SK-N-MC (cell line): ENCODE measurements at regions not wholly inside any gene's neighbourhood (a gene's known extent, or its start where the extent isn't known, plus 50 kb on each side); places are given as distances from the start of the nearest gene placed in this dataset.
A peak's percentile ranks its signal among the peaks of the same experiment; 100 is the strongest.

Experiments used
- DNase-seq: peaks from one replicate; pipeline ENCODE4 v3.0.0-alpha.2; 2011; ENCODE audit warnings: low read depth, low spot score
- H3K27ac ChIP-seq: fragments of 200-600 bp; sonication (generic); 2 replicates; pipeline ENCODE4 v1.5.1; 2016; ENCODE audit warnings: mixed run types
- H3K36me3 ChIP-seq: fragments of 200-600 bp; sonication (generic); 2 replicates; pipeline ENCODE4 v1.6.1; 2017; ENCODE audit warnings: antibody characterized with exemption, low read length, mixed read lengths; ENCODE audit not compliant: insufficient read depth
- H3K4me3 ChIP-seq: fragments of 200-600 bp; sonication (generic); 2 replicates; pipeline ENCODE4 v1.5.1; 2016
- H3K9ac ChIP-seq: fragments of 200-600 bp; sonication (generic); 2 replicates; pipeline ENCODE4 v1.8.0; 2017; ENCODE audit warnings: mixed run types, mixed read lengths; ENCODE audit not compliant: insufficient read length
- H3K9me3 ChIP-seq: fragments of 200-600 bp; sonication (generic); 2 replicates; pipeline ENCODE4 v1.6.1; 2017; ENCODE audit warnings: low read depth, mild to moderate bottlenecking, antibody characterized with exemption, low read length, moderate library complexity, mixed read lengths
- EZH2 ChIP-seq: fragments of 200-600 bp; sonication (generic); IDR thresholded peaks from one replicate; pipeline ENCODE4 v1.6.1; 2017; ENCODE audit warnings: antibody characterized with exemption
- FOXP2 ChIP-seq: optimal IDR thresholded peaks from 2 replicates; pipeline ENCODE3; 2011; ENCODE audit warnings: mild to moderate bottlenecking, moderate library complexity; ENCODE audit not compliant: insufficient read depth; ENCODE audit errors: extremely low read length, control extremely low read depth
- POLR2AphosphoS5 ChIP-seq: IDR thresholded peaks from 2 replicates; pipeline ENCODE4 v1.6.1; 2012; ENCODE audit warnings: mild to moderate bottlenecking, low read depth, low read length, borderline replicate concordance

- no peaks in the 10 kb centered on the region for H3K36me3 ChIP-seq
- H3K27ac ChIP-seq = no peak overlapping the region; the same call in 1 of the 2 replicates
- peak; percentile 90 for DNase-seq
- no peak overlapping the region for H3K9ac ChIP-seq
- H3K9me3 ChIP-seq = no peaks in the 10 kb centered on the region
- H3K4me3 ChIP-seq = no peak overlapping the region
- TF ChIP-seq POLR2AphosphoS5 = no peak
- TF ChIP-seq FOXP2 = no peak
- TF ChIP-seq EZH2 = no peak
Measured at GRCh38 chr7:116138202-116138801, 72.0 kb upstream of the TES start.

GRCh38 chr7:116139007-116139406 is 71.3 kb upstream of the TES start:
- Histone ChIP-seq H3K27ac (no peak overlapping the region; the same call in 1 of the 2 replicates), H3K36me3 (no peaks in the 10 kb centered on the region), H3K4me3 (no peak overlapping the region), H3K9ac (peak overlapping the region; percentile 56), H3K9me3 (no peaks in the 10 kb centered on the region)
- DNase-seq = no peak
- no peak for TF ChIP-seq EZH2
- TF ChIP-seq POLR2AphosphoS5 = no peak
- no peak for TF ChIP-seq FOXP2

- Histone ChIP-seq H3K27ac (no peak overlapping the region), H3K9ac (no peak overlapping the region), H3K9me3 (no peaks in the 10 kb centered on the region), H3K4me3 (no peak overlapping the region), H3K36me3 (no peaks in the 10 kb centered on the region)
- TF ChIP-seq FOXP2 (no peak), POLR2AphosphoS5 (no peak), EZH2 (no peak)
- no peak for DNase-seq
Measured at GRCh38 chr7:116139807-116140206, 70.5 kb upstream of the TES start.

- no peak for DNase-seq
- H3K36me3 ChIP-seq = no peaks in the 10 kb centered on the region
- TF ChIP-seq FOXP2 (no peak), POLR2AphosphoS5 (no peak), EZH2 (no peak)
- H3K9me3 ChIP-seq = no peaks in the 10 kb centered on the region
- H3K27ac ChIP-seq = no peak overlapping the region
- H3K9ac ChIP-seq = no peak overlapping the region
- H3K4me3 ChIP-seq = no peak overlapping the region
Measured at GRCh38 chr7:116142374-116142773, 68.0 kb upstream of the TES start.

GRCh38 chr7:116142850-116143249 is 67.5 kb upstream of the TES start:
- H3K36me3 ChIP-seq = no peaks in the 10 kb centered on the region
- H3K9me3 ChIP-seq = no peaks in the 10 kb centered on the region
- no peak for DNase-seq
- no peak overlapping the region for H3K4me3 ChIP-seq
- H3K9ac ChIP-seq = no peak overlapping the region
- no peak for TF ChIP-seq FOXP2
- no peak overlapping the region for H3K27ac ChIP-seq

- DNase-seq = no peak
- no peak overlapping the region for H3K4me3 ChIP-seq
- no peak overlapping the region for H3K9ac ChIP-seq
- no peaks in the 10 kb centered on the region for H3K9me3 ChIP-seq
- no peak for TF ChIP-seq POLR2AphosphoS5
- TF ChIP-seq EZH2 = no peak
- no peak for TF ChIP-seq FOXP2
- H3K27ac ChIP-seq = no peak overlapping the region
- no peaks in the 10 kb centered on the region for H3K36me3 ChIP-seq
Measured at GRCh38 chr7:116145245-116145852, 65.0 kb upstream of the TES start.

GRCh38 chr7:116148108-116148507 is 62.2 kb upstream of the TES start:
- DNase-seq = no peak
- Histone ChIP-seq H3K9me3 (no peaks in the 10 kb centered on the region), H3K27ac (no peak overlapping the region), H3K36me3 (no peaks in the 10 kb centered on the region), H3K9ac (no peak overlapping the region), H3K4me3 (no peak overlapping the region)
- TF ChIP-seq FOXP2 (no peak), EZH2 (no peak), POLR2AphosphoS5 (no peak)

- H3K9me3 ChIP-seq = no peaks in the 10 kb centered on the region
- H3K27ac ChIP-seq = no peak overlapping the region
- TF ChIP-seq EZH2 (no peak), FOXP2 (no peak), POLR2AphosphoS5 (no peak)
- no peaks in the 10 kb centered on the region for H3K36me3 ChIP-seq
- H3K9ac ChIP-seq = no peak overlapping the region
- H3K4me3 ChIP-seq = no peak overlapping the region
- no peak for DNase-seq
Measured at GRCh38 chr7:116148626-116149025, 61.7 kb upstream of the TES start.

GRCh38 chr7:116150588-116150987 is 59.8 kb upstream of the TES start:
- Histone ChIP-seq H3K27ac (no peak overlapping the region), H3K9me3 (no peaks in the 10 kb centered on the region), H3K4me3 (no peak overlapping the region), H3K9ac (no peak overlapping the region), H3K36me3 (no peaks in the 10 kb centered on the region)
- TF ChIP-seq FOXP2 = no peak
- no peak for TF ChIP-seq EZH2
- TF ChIP-seq POLR2AphosphoS5 = no peak
- DNase-seq = no peak
